Ovary (tissue), 3 donors: ENCODE measurements at regions not wholly inside any gene's neighbourhood (a gene's known extent, or its start where the extent isn't known, plus 50 kb on each side); places are given as distances from the start of the nearest gene placed in this dataset.

Experiments
- CTCF ChIP-seq, 3 donors: fragments of 450-650 bp in 2 of 3; fragments of 200-600 bp in 1 of 3; IDR thresholded peaks; one replicate each; pipeline versions ENCODE4 v1.5.1 to v1.8.0; 2016 to 2022; ENCODE audit warnings: antibody characterized with exemption in 3 of 3, mild to moderate bottlenecking in 1 of 3
- POLR2A ChIP-seq: fragments of 450-650 bp; IDR thresholded peaks from one replicate; pipeline ENCODE4 v1.6.1; 2017; ENCODE audit warnings: antibody characterized with exemption, mild to moderate bottlenecking, moderate library complexity
- donor health status: DM: no; HTN: no; CAD: no.

GRCh38 chr4:100103671-100104070 is 86.6 kb downstream of the DDIT4L start:
- TF ChIP-seq CTCF (IDR thresholded peaks at IDR 0.05), result no peak
- TF ChIP-seq POLR2A, result no peak
